Ammon's horn (tissue), 1 donor: ENCODE measurements at regions not wholly inside any gene's neighbourhood (a gene's known extent, or its start where the extent isn't known, plus 50 kb on each side); places are given as distances from the start of the nearest gene placed in this dataset.
"Not testable (repeated sequence)": the region's sequence is repeated elsewhere in the genome, so short reads cannot be mapped to it uniquely, and the experiment has no call there.

Source experiments
- DNase-seq: peaks from one replicate; pipeline ENCODE4 v3.0.0-alpha.2; 2016; ENCODE audit warnings: low spot score

GRCh38 chr13:103537616-103538015 lies 471.4 kb upstream of the SLC10A2 start:
- no peak for DNase-seq

GRCh38 chr13:103531278-103531677 lies 465.1 kb upstream of the SLC10A2 start:
- DNase-seq, result no peak

GRCh38 chr13:103528437-103528836 lies 462.2 kb upstream of the SLC10A2 start:
- DNase-seq, result no peak

GRCh38 chr13:103525530-103525929 lies 459.3 kb upstream of the SLC10A2 start:
- no peak for DNase-seq

GRCh38 chr13:103523858-103524257 lies 457.6 kb upstream of the SLC10A2 start:
- DNase-seq, result no peak

GRCh38 chr13:103521532-103521931 lies 455.3 kb upstream of the SLC10A2 start:
- no peak for DNase-seq

- DNase-seq, result no peak
Observed at GRCh38 chr13:103517768-103518102, 451.5 kb upstream of the SLC10A2 start.

- DNase-seq, result no peak
Observed at GRCh38 chr13:103517066-103517767, 451.0 kb upstream of the SLC10A2 start.

GRCh38 chr13:103516015-103516795 lies 450.0 kb upstream of the SLC10A2 start:
- no peak for DNase-seq

GRCh38 chr13:103515410-103515809 lies 449.2 kb upstream of the SLC10A2 start:
- DNase-seq, result no peak

- DNase-seq, result no peak
Observed at GRCh38 chr13:103514619-103515018, 448.4 kb upstream of the SLC10A2 start.

- no peak for DNase-seq
Observed at GRCh38 chr13:103514188-103514587, 448.0 kb upstream of the SLC10A2 start.

- DNase-seq, result no peak
Observed at GRCh38 chr13:103510007-103510535, 443.9 kb upstream of the SLC10A2 start.

GRCh38 chr13:103497404-103497803 lies 431.2 kb upstream of the SLC10A2 start:
- no peak for DNase-seq

GRCh38 chr13:103487841-103488240 lies 421.6 kb upstream of the SLC10A2 start:
- DNase-seq, result no peak

- DNase-seq, result no peak
Observed at GRCh38 chr13:103473081-103473480, 406.9 kb upstream of the SLC10A2 start.

- no peak for DNase-seq
Observed at GRCh38 chr13:103471896-103472295, 405.7 kb upstream of the SLC10A2 start.

- no peak for DNase-seq
Observed at GRCh38 chr13:103469771-103470170, 403.6 kb upstream of the SLC10A2 start.

- no peak for DNase-seq
Observed at GRCh38 chr13:103466761-103467160, 400.5 kb upstream of the SLC10A2 start.

- DNase-seq, result not testable (repeated sequence)
Observed at GRCh38 chr13:103460246-103460645, 394.0 kb upstream of the SLC10A2 start.

GRCh38 chr13:103457050-103457449 lies 390.8 kb upstream of the SLC10A2 start:
- DNase-seq, result not testable (repeated sequence)

- DNase-seq, result no peak
Observed at GRCh38 chr13:103451656-103452055, 385.4 kb upstream of the SLC10A2 start.

- DNase-seq, result no peak
Observed at GRCh38 chr13:103443604-103444003, 377.4 kb upstream of the SLC10A2 start.
